ENCODE measurements at regions not wholly inside any gene's neighbourhood (a gene's known extent, or its start where the extent isn't known, plus 50 kb on each side); places are given as distances from the start of the nearest gene placed in this dataset.
"Not testable (repeated sequence)": the region's sequence is repeated elsewhere in the genome, so short reads cannot be mapped to it uniquely, and the experiment has no call there.

DNA sequence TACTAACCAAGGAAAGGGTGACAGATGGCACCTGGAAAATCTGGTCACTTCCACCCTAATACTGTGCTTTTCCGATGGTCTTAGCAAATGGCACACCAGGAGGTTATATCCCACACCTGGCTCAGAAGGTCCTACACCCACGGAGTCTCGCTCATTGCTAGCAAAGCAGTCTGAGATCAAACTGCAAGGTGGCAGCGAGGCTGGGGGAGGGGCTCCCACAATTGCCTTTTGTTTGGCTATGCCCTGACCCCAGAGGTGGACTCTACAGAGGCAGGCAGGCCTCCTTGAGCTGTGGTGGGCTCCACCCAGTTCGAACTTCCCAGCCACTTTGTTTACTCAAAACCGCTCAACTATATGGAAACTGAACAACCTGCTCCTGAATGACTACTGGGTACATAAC lies 50.3 kb upstream of the UGT2B15 start:
- DNase-seq = not testable (repeated sequence)

DNA sequence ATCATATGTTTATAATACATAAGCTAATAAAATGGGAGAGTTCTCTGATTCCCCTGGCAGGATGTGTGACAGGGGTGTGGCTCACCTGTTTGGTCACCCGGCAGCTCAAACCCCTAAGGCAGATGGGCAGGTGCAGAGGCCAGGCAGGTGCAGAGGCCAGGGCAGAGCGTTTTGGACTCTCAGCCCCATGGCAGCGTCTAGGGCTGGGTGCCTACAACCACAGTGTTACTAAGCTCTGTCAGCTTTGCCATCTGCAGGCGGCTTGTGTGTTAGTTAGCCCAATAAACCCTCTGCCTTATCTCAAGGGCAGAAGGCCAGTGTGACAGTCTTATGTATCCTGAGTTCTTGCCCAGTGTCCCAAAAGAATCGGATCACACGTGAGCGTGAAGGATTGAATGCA lies 54.0 kb upstream of the UGT2B15 start:
- DNase-seq = no peak

DNA sequence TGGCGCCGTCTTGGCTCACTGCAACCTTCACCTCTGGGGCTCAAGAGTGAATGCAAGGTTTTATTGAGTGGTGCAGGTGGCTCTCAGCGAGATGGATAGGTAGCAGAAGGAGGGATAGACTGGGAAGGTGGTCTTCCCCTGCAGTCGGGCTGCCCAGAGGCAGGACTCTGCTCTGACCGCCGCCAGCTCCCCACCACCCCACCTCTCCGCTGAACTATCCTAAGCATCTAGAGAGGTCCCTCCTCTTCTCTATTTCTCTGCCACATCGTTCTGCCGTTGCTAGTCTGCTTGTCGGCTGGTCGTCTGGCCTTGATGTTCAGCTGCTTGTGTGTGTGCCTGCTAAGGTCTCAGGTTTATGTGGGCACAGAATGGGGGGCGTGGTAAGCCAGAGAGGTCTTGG lies 54.5 kb upstream of the UGT2B15 start:
- DNase-seq = no peak

DNA sequence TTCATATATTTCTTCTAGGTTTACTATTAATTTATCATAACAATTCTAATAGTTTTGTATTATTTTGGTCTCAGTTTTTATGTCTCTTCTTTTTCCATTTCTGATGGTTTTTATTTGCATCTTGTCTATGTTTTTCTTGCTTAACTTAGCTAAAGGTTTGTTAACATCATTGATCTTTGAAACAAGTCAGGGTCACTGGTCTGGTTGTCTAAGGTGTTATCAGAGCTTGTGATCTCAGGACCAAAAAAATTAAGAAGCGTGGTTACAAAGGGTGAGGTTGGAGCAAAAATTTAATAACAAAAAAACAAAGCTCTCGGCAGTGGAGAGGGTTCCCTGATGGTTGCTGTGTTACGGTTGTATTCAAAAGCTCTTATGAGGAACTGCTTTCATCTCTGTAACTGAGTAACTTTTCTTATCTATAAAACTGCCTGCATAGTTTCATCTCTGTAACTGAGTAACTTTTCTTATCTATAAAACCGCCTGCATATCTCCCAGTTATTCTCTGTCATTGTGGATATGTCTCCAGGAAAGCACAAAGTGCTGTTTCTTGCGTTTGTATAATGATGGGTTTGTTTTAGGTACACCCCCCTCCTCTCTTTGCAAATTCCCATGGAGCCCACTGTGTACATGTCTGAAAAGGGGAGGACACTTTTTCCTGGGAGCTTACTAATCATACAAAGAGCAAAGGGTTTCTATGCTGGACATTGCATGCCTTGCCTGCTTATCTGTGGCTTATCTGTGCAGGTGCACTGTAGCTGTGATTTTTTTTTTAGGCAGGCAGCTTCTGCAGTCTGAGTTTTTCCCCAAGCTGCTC lies 62.4 kb upstream of the UGT2B15 start:
- DNase-seq = peak in 1 of 5 experiments; percentile 15

DNA sequence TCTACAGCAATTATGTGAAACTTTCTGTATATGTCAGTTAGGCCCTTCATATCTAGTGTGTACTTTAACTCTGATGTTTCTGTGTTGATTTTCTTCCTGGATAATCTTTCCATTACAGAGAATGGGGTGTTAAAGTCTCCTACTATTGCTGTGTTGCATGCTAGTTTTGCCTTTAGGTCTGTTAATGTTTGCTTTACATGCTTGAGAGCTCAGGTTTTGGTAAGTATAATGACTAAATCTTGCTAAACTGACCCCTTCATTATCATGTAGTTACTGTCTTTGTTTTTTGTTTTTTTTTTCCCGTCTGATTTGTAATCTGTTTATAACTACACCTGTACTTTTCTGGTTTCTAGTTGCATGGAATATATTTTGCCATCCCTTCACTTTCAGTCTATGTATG lies 63.6 kb upstream of the UGT2B15 start:
- no peak for DNase-seq

DNA sequence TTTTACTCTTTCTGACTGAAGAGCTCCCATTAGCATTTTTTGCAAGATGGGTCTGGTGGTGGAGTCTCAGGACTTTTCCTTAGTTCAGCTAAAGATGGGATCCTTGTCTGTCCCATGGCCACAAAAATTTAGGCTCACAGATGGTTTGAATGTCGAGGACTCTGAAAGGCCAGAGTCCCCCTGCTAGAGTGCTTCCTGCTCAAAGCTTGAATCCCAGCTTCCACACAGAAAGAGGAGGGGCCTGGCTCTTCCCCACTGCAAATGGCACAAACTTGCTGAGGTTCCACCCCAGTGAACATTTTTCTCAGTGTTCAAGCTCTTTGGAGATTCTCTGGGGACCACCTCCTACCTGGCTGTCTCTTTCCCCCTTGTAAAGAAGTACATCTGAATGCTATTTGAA lies 64.7 kb upstream of the UGT2B15 start:
- DNase-seq = no peak

DNA sequence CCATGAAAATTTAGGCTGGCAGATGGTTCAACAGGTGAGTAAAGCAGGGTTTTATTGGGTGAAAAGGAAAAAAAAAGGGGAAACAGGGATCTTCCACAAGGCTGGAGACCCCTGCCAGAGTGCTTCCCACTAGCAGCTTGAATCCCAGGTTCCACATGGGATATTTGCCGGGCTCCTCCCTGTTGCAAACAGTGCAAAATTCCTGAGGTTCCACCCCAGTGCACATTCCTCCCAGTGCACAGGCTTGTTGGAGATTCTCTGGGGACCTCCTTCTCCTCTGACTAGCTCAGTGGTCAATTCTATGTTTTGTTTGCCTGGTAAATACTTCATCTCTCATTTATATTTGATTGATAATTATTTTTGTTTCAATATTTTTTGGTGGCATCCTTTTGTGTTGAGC lies 66.4 kb upstream of the UGT2B15 start:
- no peak for DNase-seq

DNA sequence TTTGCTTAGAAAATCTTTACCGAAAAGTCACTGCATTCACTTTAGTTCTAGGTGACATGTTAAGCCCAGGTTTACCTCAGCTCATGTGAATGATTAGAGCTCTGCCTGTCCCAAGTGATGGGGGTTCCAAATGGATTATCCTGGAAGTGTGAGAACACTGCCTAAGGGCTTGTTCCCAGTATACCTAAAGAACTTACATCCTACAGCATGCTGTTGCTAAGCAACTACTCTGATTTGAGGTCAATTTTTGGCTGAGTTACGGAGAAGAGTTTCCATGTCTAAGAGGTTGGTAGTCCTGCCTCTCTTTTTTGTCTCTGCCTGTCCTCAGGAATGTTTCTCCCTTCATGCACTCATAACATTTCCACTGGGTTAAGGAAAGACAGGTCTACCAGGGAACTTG lies 67.6 kb upstream of the UGT2B15 start:
- DNase-seq = no peak

DNA sequence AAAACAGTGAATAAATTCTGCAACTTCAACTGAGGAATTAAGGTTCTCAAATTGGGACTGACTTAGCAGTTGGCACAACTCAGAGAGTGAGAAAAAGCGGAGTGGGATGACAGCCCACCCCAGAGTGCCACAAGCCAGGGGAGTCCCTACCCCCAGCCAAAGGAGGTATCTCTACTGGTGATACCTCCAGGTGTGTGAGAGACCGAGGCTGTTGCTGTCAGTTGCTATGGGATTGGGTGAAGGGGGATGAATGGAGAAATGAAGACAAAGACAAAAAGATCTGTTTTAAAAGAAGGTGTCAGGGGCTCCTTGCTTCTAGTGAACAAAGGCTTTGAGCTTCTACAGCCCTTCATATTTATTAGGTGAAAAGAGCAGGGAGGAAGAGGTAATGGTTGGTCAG lies 71.4 kb upstream of the UGT2B10 start:
- no peak for DNase-seq

DNA sequence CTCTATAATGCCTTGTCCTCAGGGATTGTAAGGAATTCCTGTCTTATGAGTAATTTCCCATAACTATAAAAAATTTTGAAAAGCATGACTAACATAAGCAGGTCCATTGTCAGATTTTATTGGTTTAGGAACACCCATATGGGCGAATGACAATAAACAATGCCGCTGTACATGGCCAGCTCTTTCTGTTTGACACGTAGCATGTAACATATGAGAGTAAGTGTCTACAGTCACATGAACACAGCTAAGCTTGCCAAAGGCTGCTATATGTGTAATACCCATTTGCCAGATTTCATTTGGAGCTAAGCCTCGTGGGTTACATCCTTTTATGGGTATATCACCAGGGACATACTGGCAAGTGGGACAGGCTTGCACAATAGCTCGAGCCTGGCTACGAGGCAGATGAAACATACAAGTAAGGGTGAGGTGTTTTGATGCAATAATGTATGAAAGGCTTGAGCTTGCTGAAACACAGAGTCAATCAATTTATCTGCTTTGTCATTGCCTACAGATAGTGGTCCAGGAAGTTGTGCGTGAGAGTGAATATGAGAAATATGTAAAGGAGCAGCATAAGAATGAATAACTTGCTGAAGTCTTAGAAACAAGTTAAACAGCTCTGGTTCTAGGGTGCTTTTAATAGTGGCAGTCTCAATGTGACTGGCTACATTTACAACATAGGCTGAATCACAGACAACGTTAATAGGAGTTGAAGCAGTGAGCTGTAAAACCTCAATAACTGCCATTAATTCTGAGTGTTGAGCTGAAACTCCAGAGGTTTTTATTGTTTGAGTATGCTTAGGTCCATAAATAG lies 67.4 kb upstream of the UGT2B10 start:
- no peak for DNase-seq

DNA sequence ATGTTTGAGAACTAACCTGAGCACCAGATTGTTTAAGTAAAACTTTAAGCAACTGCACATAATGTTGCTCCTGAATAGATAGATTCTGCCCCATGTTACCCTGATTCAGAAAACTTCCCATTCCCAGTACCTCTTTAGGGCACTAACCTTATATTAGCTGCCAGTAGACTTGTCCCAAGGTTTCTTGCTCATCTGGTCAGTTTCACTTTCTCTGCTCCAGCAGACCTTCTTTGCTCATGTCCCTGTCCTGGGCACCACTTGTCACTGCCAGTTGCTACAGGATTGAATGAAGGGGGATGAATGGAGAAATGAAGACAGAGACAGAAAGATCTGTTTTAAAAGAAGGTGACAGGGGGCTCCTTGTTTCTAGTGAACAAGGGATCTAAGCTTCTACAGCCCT lies 65.2 kb upstream of the UGT2B10 start:
- DNase-seq = no peak

DNA sequence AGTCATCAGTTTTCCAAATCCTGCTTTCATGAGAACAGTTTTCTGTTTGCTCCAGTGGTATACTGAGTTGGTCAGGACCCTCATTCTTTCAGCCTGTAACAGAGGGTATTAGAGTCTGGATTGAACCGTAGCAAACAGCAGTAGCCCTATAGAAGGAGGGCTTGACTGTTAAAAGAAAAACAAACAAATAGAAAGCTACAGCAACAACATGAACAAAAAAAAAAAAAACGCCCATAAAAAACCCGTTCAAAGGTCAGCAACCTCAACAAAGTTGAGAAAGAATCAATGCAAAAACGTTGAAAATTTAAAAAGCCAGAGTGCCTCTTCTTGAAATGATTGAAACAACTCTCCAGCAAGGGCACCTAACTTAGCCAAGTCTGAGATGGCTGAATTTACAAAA lies 64.7 kb upstream of the UGT2B10 start:
- no peak for DNase-seq

DNA sequence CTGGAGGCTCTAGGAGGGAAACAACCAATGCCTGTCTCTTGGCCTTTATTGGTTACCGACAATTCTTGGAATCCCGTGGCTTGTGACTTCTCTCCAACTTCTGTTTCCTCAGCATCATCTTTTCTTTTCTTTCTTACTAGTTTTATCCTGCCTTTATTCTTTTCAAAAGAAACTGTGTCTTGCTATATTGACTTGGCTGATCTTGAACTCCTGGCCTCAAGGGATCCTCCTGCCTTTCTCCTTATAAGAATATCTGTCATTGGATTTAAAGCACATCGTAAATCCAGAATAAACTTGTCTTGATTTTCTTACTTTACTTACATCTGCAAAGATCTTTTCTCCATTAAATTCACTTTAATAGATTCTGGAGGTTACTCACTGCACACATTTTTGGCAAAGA lies 49.9 kb upstream of the UGT2B10 start:
- no peak for DNase-seq

Data from T-helper 2 cell (primary cell).